ENCODE measurements at regions not wholly inside any gene's neighbourhood (a gene's known extent, or its start where the extent isn't known, plus 50 kb on each side); places are given as distances from the start of the nearest gene placed in this dataset.

DNA sequence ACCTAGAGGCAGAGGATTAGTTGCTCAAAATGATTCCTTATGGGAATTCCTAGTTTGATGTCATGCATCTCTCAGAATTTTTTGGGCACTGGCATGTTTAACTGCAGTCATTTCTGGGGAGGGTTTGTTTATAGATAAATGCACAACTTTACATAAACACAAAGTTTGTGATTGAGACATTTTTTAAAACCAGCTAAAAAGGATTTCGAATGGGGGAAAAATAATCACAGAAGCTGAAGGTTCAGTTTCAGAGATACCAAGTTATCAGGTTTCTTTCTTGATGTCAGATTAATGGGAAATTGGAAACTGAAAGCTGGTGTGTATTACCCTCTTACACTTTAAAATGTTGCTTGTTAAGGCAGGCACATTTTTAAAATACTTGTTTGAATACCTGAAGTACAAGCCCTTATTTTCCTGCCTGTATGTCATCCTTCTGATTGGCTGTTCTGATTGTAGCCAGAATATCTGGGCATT, 72.1 kb downstream of the DISP1 start:
- no peak for TF ChIP-seq YY1 (IDR thresholded peaks at IDR 0.05; ENCODE audit: extremely low read depth, insufficient replicate concordance, low read depth, low read length)
- TF ChIP-seq, protein P1, sequence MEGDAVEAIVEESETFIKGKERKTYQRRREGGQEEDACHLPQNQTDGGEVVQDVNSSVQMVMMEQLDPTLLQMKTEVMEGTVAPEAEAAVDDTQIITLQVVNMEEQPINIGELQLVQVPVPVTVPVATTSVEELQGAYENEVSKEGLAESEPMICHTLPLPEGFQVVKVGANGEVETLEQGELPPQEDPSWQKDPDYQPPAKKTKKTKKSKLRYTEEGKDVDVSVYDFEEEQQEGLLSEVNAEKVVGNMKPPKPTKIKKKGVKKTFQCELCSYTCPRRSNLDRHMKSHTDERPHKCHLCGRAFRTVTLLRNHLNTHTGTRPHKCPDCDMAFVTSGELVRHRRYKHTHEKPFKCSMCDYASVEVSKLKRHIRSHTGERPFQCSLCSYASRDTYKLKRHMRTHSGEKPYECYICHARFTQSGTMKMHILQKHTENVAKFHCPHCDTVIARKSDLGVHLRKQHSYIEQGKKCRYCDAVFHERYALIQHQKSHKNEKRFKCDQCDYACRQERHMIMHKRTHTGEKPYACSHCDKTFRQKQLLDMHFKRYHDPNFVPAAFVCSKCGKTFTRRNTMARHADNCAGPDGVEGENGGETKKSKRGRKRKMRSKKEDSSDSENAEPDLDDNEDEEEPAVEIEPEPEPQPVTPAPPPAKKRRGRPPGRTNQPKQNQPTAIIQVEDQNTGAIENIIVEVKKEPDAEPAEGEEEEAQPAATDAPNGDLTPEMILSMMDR (IDR thresholded peaks at IDR 0.05 in 2 of 3, conservative IDR thresholded peaks at IDR 0.05 in 1 of 3; ENCODE audit: borderline replicate concordance in 1 of 3, insufficient read depth in 1 of 3, low read depth in 2 of 3, low read length in 2 of 3), result no peak
- no peak for TF ChIP-seq TCF7L2 (IDR thresholded peaks at IDR 0.05; ENCODE audit: borderline replicate concordance, extremely low read depth, insufficient read depth, insufficient read length)
- TF ChIP-seq, protein P2, sequence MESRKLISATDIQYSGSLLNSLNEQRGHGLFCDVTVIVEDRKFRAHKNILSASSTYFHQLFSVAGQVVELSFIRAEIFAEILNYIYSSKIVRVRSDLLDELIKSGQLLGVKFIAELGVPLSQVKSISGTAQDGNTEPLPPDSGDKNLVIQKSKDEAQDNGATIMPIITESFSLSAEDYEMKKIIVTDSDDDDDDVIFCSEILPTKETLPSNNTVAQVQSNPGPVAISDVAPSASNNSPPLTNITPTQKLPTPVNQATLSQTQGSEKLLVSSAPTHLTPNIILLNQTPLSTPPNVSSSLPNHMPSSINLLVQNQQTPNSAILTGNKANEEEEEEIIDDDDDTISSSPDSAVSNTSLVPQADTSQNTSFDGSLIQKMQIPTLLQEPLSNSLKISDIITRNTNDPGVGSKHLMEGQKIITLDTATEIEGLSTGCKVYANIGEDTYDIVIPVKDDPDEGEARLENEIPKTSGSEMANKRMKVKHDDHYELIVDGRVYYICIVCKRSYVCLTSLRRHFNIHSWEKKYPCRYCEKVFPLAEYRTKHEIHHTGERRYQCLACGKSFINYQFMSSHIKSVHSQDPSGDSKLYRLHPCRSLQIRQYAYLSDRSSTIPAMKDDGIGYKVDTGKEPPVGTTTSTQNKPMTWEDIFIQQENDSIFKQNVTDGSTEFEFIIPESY (IDR thresholded peaks at IDR 0.05; ENCODE audit: extremely low read depth, insufficient replicate concordance, low read length), result no peak
- TF ChIP-seq CEBPB (IDR thresholded peaks at IDR 0.05; ENCODE audit: low read depth), result no peak
- TF ChIP-seq EZH2 (IDR thresholded peaks at IDR 0.05), result no peak
- TF ChIP-seq ELF1 (IDR thresholded peaks at IDR 0.05; ENCODE audit: borderline replicate concordance, low read depth), result no peak
- TF ChIP-seq, protein P3, sequence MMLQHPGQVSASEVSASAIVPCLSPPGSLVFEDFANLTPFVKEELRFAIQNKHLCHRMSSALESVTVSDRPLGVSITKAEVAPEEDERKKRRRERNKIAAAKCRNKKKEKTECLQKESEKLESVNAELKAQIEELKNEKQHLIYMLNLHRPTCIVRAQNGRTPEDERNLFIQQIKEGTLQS (IDR thresholded peaks at IDR 0.05), result no peak
- ChIA-PET RAD21 (ENCODE audit: low non-redundant PET in 1 of 2, low total read pairs in 2 of 2, uncharacterized antibody in 2 of 2, unreplicated experiment in 2 of 2) (no interaction called here), POLR2A (no interaction called here), CTCF (no interaction called here)
- DNase-seq (ENCODE audit: low read depth, low spot score) (no peak), ATAC-seq (no peak)
- intact Hi-C loops (cut with micrococcal nuclease), result no loop called here
- BruUV-seq (replicated peaks), result no TSS peak
- H3K79me2 ChIP-seq (ENCODE audit: insufficient read depth, low read length), result no peaks in the 10 kb centered on the region
- no peaks in the 10 kb centered on the region for H4K20me1 ChIP-seq (ENCODE audit: insufficient read depth)
- no peaks in the 10 kb centered on the region for H3K4me1 ChIP-seq (ENCODE audit: control insufficient read depth in 1 of 2, insufficient read depth in 2 of 2, low read length in 2 of 2)
- no peak overlapping the region for H3K9ac ChIP-seq (ENCODE audit: low read length)
- no peaks in the 10 kb centered on the region for H3K9me3 ChIP-seq (ENCODE audit: control insufficient read depth in 1 of 2, insufficient read depth in 1 of 2, low read depth in 1 of 2, low read length in 2 of 2)
- H3K27me3 ChIP-seq (ENCODE audit: insufficient read depth, low read length), result no peaks in the 10 kb centered on the region
- H3K4me2 ChIP-seq (ENCODE audit: low read length), result no peak overlapping the region
- no peak overlapping the region for H3K4me3 ChIP-seq (replicated peaks in 1 of 2; ENCODE audit: low read depth in 1 of 2, low read length in 2 of 2)
- H3K9me2 ChIP-seq (ENCODE audit: insufficient read depth), result no peaks in the 10 kb centered on the region
- no peak overlapping the region for H2AFZ ChIP-seq (ENCODE audit: low read depth, low read length, poor library complexity, severe bottlenecking)
- no peak overlapping the region for H3K27ac ChIP-seq (ENCODE audit: low read depth, low read length)
- no peaks in the 10 kb centered on the region for H3K36me3 ChIP-seq (ENCODE audit: control insufficient read depth in 1 of 2, insufficient read depth in 2 of 2, low read length in 2 of 2)
